ENCODE measurements at regions not wholly inside any gene's neighbourhood (a gene's known extent, or its start where the extent isn't known, plus 50 kb on each side); places are given as distances from the start of the nearest gene placed in this dataset.

GRCh38 chr5:122674385-122674784 is 100.5 kb upstream of the SNX2 start:
- TF ChIP-seq, protein P1, sequence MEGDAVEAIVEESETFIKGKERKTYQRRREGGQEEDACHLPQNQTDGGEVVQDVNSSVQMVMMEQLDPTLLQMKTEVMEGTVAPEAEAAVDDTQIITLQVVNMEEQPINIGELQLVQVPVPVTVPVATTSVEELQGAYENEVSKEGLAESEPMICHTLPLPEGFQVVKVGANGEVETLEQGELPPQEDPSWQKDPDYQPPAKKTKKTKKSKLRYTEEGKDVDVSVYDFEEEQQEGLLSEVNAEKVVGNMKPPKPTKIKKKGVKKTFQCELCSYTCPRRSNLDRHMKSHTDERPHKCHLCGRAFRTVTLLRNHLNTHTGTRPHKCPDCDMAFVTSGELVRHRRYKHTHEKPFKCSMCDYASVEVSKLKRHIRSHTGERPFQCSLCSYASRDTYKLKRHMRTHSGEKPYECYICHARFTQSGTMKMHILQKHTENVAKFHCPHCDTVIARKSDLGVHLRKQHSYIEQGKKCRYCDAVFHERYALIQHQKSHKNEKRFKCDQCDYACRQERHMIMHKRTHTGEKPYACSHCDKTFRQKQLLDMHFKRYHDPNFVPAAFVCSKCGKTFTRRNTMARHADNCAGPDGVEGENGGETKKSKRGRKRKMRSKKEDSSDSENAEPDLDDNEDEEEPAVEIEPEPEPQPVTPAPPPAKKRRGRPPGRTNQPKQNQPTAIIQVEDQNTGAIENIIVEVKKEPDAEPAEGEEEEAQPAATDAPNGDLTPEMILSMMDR (IDR thresholded peaks at IDR 0.05), result no peak
- H3K4me3 ChIP-seq (ENCODE audit: low read depth, poor library complexity, severe bottlenecking), result no peak overlapping the region
- 97% methylated on average over 1 of the region's 1 CpG for WGBS, 2 donors
- no peak for DNase-seq (ENCODE audit: low spot score in 2 of 2)
- intact Hi-C loops (cut with DNase I; ENCODE audit: low total_unique reads), result no loop called here

- no peak for TF ChIP-seq POLR2A (IDR thresholded peaks at IDR 0.05)
- TF ChIP-seq, protein P1 (IDR thresholded peaks at IDR 0.05), result no peak
- 60 to 67% methylated on average over 3 of the region's 3 CpGs for WGBS, 2 donors
- H3K4me3 ChIP-seq (ENCODE audit: low read depth, poor library complexity, severe bottlenecking), result no peak overlapping the region
- intact Hi-C loops (cut with DNase I; ENCODE audit: low total_unique reads), result no loop called here
- no peak for DNase-seq (ENCODE audit: low spot score in 2 of 2)
Measured at GRCh38 chr5:122680623-122681350, 94.1 kb upstream of the SNX2 start.

DNA sequence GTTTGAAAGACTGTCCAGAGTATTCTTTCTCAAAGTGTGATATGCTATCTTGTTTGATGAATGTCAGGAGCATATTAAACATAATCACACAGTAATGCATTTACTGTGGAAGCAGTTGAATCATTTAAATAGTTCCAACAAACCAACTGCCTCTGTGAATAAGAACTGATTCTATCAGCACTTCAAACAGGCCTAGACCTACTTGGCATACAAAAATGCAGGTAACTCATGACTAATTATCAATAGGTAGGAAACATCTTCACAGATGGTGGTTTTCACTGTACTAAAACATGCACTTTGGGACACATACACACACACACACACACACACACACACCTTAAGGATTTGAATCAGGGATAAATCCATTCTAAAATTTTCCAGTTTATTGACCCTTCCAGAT is 91.2 kb upstream of the SNX2 start:
- H3K4me3 ChIP-seq (ENCODE audit: low read depth, poor library complexity, severe bottlenecking), result no peak overlapping the region
- intact Hi-C loops (cut with DNase I; ENCODE audit: low total_unique reads), result no loop called here

DNA sequence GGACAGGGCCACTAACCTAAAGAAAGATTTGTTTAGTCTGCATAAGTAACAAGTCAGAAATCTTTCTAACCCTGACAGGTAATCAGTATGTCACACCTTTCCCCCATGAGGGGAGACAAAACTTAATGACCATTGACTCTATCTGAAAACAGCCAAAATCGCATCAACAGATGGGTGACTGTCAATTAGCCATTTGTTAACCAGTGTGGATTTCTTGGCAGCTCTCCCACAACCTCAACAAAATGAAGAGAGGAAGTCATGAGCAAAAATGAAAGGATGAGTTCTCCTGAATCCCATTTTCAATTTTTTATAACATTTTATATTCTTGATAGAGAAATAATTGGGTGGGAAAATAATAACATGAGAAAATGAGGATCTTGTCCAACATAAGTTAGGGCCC is 84.6 kb upstream of the SNX2 start:
- H3K4me3 ChIP-seq (ENCODE audit: low read depth, poor library complexity, severe bottlenecking), result no peak overlapping the region
- no peak for TF ChIP-seq POLR2A (IDR thresholded peaks at IDR 0.05)
- TF ChIP-seq, protein P1 (IDR thresholded peaks at IDR 0.05), result no peak
- intact Hi-C loops (cut with DNase I; ENCODE audit: low total_unique reads), result no loop called here
- 46 to 60% methylated on average over 1 of the region's 1 CpG for WGBS, 2 donors
- no peak for DNase-seq (ENCODE audit: low spot score in 2 of 2)

More for the DNA sequence above, 91.2 kb upstream of the SNX2 start:
- TF ChIP-seq, protein P1 (IDR thresholded peaks at IDR 0.05), result no peak
- no peak for TF ChIP-seq POLR2A (IDR thresholded peaks at IDR 0.05)
- no peak for DNase-seq (ENCODE audit: low spot score in 2 of 2)

DNA sequence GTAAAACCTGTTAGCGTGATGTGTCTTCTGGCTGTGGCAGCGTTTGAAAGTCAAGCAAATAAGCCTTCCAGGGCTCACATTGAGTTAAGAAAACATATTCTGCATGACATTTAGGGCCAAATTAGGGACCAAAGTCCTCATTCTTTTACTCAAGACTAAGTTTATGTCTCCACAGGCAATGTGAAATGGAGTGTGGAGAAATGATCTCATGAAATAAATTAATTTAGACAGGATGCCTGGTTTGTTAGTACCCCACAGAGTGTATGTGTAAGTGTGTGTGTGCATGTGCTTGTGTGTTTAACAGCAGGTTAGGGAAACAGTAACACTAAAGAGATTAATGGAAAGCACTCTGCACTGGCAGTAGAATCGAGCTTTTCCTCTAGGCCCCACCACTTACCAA is 82.9 kb upstream of the SNX2 start:
- DNase-seq (ENCODE audit: low spot score in 2 of 2), result no peak
- TF ChIP-seq POLR2A (IDR thresholded peaks at IDR 0.05), result no peak
- TF ChIP-seq, protein P1 (IDR thresholded peaks at IDR 0.05), result no peak
- H3K4me3 ChIP-seq (ENCODE audit: low read depth, poor library complexity, severe bottlenecking), result no peak overlapping the region
- 87% methylated on average over 3 of the region's 3 CpGs for WGBS, 2 donors
- intact Hi-C loops (cut with DNase I; ENCODE audit: low total_unique reads), result no loop called here

GRCh38 chr5:122693963-122694362 is 80.9 kb upstream of the SNX2 start:
- DNase-seq (ENCODE audit: low spot score in 2 of 2), result no peak
- H3K4me3 ChIP-seq (ENCODE audit: low read depth, poor library complexity, severe bottlenecking), result no peak overlapping the region
- 85 to 94% methylated on average over 3 of the region's 3 CpGs for WGBS, 2 donors
- TF ChIP-seq POLR2A (IDR thresholded peaks at IDR 0.05), result no peak
- TF ChIP-seq, protein P1 (IDR thresholded peaks at IDR 0.05), result no peak
- intact Hi-C loops (cut with DNase I; ENCODE audit: low total_unique reads), result no loop called here
